Ishikawa (cell line): ENCODE measurements at regions not wholly inside any gene's neighbourhood (a gene's known extent, or its start where the extent isn't known, plus 50 kb on each side); places are given as distances from the start of the nearest gene placed in this dataset.

Experiments
- CEBPB ChIP-seq: IDR thresholded peaks from 2 replicates; pipeline ENCODE4 v1.6.1; 2012
- CREB1 ChIP-seq: IDR thresholded peaks from 2 replicates; pipeline ENCODE4 v1.6.1; 2012; ENCODE audit warnings: low read depth
- EGR1 ChIP-seq: IDR thresholded peaks from 2 replicates; pipeline ENCODE4 v1.6.1; 2012
- EP300 ChIP-seq: IDR thresholded peaks from 2 replicates; pipeline ENCODE4 v1.6.1; 2012; ENCODE audit warnings: borderline replicate concordance
- FOXM1 ChIP-seq: IDR thresholded peaks from 2 replicates; pipeline ENCODE4 v1.6.1; 2012; ENCODE audit warnings: low read depth, borderline replicate concordance
- NFIC ChIP-seq: IDR thresholded peaks from 2 replicates; pipeline ENCODE4 v1.6.1; 2012
- RAD21 ChIP-seq: IDR thresholded peaks from 2 replicates; pipeline ENCODE4 v1.6.1; 2012; ENCODE audit warnings: low read depth
- TAF1 ChIP-seq: IDR thresholded peaks from 2 replicates; pipeline ENCODE4 v1.6.1; 2012; ENCODE audit warnings: low read depth, mild to moderate bottlenecking
- TCF12 ChIP-seq: IDR thresholded peaks from 2 replicates; pipeline ENCODE4 v1.6.1; 2012; ENCODE audit warnings: low read depth
- TEAD4 ChIP-seq: IDR thresholded peaks from 2 replicates; pipeline ENCODE4 v1.6.1; 2012
- YY1 ChIP-seq: IDR thresholded peaks from 2 replicates; pipeline ENCODE4 v1.6.1; 2012; ENCODE audit warnings: low read depth
- ZBTB7A ChIP-seq: IDR thresholded peaks from 2 replicates; pipeline ENCODE4 v1.6.1; 2012; ENCODE audit warnings: low read depth
- TF ChIP-seq, protein P1 (sequence below): IDR thresholded peaks from 2 replicates; pipeline ENCODE4 v1.6.1; 2012; ENCODE audit warnings: low read depth, mild to moderate bottlenecking
- TF ChIP-seq, protein P2 (sequence below): IDR thresholded peaks from 2 replicates; pipeline ENCODE4 v1.6.1; 2012
- TF ChIP-seq, protein P3 (sequence below): IDR thresholded peaks from 2 replicates; pipeline ENCODE4 v1.6.1; 2012

DNA sequence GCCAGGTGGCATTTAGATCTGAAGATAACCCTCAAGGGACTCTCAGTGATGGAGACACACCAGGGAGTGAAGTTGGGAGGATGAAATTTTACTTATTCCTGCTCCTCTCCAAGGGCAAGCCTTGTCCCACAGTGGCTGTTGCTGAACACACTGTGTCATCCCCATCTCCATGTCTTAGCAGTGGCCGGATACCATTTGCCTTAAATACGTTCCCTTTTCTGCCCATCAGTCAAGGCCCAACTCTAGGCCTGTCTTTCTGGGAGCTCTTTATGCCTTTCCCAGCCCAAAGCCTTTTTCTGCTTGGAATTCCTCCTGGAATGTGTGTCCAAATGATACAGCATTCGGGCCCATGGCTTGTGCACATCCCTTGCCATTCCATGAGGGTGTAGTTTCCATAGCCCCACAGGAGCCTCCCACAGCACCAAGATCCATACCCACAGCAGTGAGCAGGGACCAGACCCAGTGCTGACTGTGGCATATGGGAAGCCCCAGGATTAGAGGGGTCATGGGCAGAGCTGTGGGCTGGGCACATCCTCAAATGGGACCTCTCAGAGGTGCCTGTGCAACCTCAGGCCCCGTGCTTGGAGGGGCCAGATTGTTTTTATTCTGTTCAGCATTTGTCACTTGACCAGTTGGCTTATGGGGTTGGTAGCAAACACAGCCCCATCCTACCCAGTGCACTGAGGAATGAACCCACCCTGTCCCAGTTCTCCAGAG, 63.7 kb upstream of the PRR23C start:
- TF ChIP-seq RAD21: no peak
- TF ChIP-seq, protein P1, sequence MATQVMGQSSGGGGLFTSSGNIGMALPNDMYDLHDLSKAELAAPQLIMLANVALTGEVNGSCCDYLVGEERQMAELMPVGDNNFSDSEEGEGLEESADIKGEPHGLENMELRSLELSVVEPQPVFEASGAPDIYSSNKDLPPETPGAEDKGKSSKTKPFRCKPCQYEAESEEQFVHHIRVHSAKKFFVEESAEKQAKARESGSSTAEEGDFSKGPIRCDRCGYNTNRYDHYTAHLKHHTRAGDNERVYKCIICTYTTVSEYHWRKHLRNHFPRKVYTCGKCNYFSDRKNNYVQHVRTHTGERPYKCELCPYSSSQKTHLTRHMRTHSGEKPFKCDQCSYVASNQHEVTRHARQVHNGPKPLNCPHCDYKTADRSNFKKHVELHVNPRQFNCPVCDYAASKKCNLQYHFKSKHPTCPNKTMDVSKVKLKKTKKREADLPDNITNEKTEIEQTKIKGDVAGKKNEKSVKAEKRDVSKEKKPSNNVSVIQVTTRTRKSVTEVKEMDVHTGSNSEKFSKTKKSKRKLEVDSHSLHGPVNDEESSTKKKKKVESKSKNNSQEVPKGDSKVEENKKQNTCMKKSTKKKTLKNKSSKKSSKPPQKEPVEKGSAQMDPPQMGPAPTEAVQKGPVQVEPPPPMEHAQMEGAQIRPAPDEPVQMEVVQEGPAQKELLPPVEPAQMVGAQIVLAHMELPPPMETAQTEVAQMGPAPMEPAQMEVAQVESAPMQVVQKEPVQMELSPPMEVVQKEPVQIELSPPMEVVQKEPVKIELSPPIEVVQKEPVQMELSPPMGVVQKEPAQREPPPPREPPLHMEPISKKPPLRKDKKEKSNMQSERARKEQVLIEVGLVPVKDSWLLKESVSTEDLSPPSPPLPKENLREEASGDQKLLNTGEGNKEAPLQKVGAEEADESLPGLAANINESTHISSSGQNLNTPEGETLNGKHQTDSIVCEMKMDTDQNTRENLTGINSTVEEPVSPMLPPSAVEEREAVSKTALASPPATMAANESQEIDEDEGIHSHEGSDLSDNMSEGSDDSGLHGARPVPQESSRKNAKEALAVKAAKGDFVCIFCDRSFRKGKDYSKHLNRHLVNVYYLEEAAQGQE: no peak

DNA sequence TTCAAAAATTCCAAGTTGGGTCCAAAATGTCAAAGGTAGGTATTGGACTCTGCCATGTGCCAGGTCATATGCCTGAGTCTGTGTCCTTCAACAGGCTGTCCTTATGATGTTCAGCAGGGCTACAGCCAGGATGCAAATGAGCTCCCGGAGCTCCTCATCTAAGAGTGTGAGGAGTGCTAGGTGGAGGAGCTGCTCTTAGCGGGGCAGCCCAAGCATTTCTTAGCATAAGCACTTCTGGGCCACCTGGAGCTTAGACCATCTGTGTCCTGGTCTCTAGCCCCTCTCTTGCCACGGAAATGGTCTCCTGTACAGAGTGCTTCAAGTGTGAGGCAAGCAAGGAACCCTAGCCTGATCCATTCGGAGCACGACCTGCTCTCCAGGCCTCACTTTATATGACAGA, 64.6 kb upstream of the PRR23C start:
- TF ChIP-seq YY1 (no peak), TEAD4 (no peak), EGR1 (no peak), NFIC (no peak), EP300 (no peak), CEBPB (no peak), TCF12 (no peak), FOXM1 (no peak), ZBTB7A (no peak), TAF1 (no peak), RAD21 (no peak), CREB1 (no peak)
- TF ChIP-seq, protein P1: no peak
- TF ChIP-seq, protein P2, sequence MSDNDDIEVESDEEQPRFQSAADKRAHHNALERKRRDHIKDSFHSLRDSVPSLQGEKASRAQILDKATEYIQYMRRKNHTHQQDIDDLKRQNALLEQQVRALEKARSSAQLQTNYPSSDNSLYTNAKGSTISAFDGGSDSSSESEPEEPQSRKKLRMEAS: no peak
- TF ChIP-seq, protein P3, sequence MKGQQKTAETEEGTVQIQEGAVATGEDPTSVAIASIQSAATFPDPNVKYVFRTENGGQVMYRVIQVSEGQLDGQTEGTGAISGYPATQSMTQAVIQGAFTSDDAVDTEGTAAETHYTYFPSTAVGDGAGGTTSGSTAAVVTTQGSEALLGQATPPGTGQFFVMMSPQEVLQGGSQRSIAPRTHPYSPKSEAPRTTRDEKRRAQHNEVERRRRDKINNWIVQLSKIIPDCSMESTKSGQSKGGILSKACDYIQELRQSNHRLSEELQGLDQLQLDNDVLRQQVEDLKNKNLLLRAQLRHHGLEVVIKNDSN: no peak

DNA sequence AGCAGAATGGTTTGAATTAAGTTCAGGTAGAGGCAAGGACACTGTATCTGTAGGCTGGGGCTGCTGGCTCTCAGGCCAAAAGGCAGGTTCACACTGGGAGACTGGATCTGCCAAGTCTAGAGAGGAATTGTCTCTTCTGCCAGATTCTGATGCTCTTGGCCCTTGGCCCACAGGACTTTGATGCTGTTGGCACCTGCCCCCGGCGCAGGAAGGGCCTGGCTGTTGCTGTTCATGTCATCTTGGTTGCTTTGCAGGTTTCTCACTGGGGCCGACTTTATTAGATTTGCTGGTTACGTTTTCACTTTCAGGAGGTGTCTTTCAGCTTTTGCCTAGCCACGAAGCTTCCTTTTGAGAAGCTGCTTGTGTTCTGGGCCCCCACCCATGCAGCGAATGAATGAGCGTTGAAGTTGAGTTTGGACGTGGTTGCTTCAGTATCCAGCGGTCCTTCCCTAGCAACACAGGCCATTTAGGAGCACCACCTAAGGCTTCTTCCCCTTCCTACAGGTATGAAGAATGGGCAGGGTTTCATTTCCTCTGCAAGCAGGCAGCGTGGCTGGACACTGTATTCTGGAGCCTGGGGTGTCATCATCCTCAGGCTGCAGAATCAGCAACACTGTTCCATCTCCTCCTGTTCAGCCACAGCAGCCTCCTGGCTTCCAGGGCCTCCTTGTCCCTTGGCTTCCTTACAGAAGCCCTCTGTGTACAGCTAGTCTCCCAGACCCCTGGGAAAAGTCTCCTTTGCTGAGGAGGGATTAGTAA, 65.6 kb upstream of the PRR23C start:
- TF ChIP-seq EP300: no peak
- TF ChIP-seq EGR1: no peak
- TF ChIP-seq RAD21: no peak
- TF ChIP-seq, protein P2: no peak
- TF ChIP-seq, protein P3: no peak
- no peak for TF ChIP-seq FOXM1
- TF ChIP-seq, protein P1: no peak
- TF ChIP-seq ZBTB7A: no peak
- TF ChIP-seq TCF12: no peak
- TF ChIP-seq NFIC: no peak
- TF ChIP-seq YY1: no peak
- no peak for TF ChIP-seq CREB1
- TF ChIP-seq TAF1: no peak
- no peak for TF ChIP-seq CEBPB
- no peak for TF ChIP-seq TEAD4

DNA sequence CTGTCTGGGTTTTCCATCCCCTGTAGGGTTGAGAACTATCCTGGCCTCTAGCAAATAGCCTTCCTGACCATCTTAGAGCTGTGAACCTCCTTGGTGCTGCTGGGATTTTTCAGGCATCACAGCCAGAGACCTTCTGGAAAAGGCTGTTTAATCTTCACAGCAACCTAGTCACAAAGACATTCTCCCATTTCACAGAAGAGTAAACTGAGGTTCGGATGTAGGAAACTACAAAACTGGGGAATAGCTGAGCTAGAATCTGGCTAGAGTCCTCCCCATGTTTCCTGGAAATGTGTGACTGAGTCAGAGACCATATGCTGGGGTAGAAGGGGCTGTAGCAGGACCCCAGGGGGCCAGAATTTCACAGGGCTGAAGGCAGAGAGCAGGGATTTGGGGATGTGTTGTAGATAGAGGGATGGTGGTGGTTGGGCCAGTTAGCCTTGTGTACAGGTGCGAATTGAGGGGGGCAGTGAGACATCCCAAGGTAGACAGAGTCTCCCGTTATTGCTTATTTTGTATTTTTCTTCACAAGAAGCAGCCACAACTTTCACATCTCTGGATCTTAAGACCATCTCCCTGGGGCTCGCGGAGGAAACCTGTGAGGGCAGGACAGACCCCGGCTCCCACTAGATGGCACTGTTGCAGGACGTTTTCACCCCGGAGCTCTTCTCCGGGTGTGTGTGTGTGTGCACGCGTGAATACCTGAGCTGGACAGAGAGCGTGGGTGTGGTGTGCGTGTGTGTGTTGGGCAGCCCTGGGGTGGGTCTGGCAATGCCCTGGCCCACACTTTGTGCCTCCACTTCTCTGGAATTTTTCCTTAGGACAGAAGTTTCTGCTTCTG, 66.9 kb upstream of the PRR23C start:
- no peak for TF ChIP-seq NFIC
- no peak for TF ChIP-seq EP300
- TF ChIP-seq, protein P1: no peak
- no peak for TF ChIP-seq YY1
- TF ChIP-seq FOXM1: no peak
- TF ChIP-seq RAD21: peak; percentile 72
- no peak for TF ChIP-seq CEBPB
- TF ChIP-seq TEAD4: no peak
